ENCODE measurements at regions not wholly inside any gene's neighbourhood (a gene's known extent, or its start where the extent isn't known, plus 50 kb on each side); places are given as distances from the start of the nearest gene placed in this dataset.

- TF ChIP-seq CTCF (IDR thresholded peaks at IDR 0.05) = no peak
- no peak for TF ChIP-seq POLR2A (IDR thresholded peaks at IDR 0.05)
Observed at GRCh38 chr6:14633479-14633878, 515.9 kb downstream of the CD83 start.
